Panc1 (cell line): ENCODE measurements at regions not wholly inside any gene's neighbourhood (a gene's known extent, or its start where the extent isn't known, plus 50 kb on each side); places are given as distances from the start of the nearest gene placed in this dataset.

Source experiments
- ATAC-seq: fragments of 200-7000 bp; cut with Tn5 transposase; 2 replicates; pipeline ENCODE4 v1.9.1; 2020; ENCODE audit warnings: mild to moderate bottlenecking, moderate library complexity
- BruUV-seq: library from RNA; stranded (reverse); fragments of 400-500 nt; replicated peaks from 2 replicates; lab custom pipeline; 2021; lab: Mats Ljungman, UMichigan
- CTCF ChIA-PET: fragments of 300-600 bp; sonication (Branson Sonifier 250); formaldehyde crosslinking; loops from one replicate; lab custom pipeline; 2022; ENCODE audit warnings: antibody characterized with exemption; lab: Charles Lee
- POLR2A ChIA-PET: fragments of 300-600 bp; sonication (Branson Sonifier 250); formaldehyde crosslinking; loops from one replicate; lab custom pipeline; 2022; ENCODE audit warnings: antibody characterized with exemption; lab: Charles Lee
- DNase-seq: peaks from one replicate; pipeline ENCODE4 v3.0.0-alpha.2; 2010; ENCODE audit warnings: low read depth, low spot score
- H3K27ac ChIP-seq: 2 replicates; pipeline ENCODE4 v1.5.1; 2011; ENCODE audit warnings: mild to moderate bottlenecking, low read length, inconsistent platforms
- H3K27me3 ChIP-seq: fragments of 200-500 bp; sonication (Bioruptor generic); 2 replicates; pipeline ENCODE4 v1.6.0; 2014; ENCODE audit warnings: low read length, inconsistent platforms; ENCODE audit not compliant: control insufficient read depth, insufficient read depth
- H3K36me3 ChIP-seq: fragments of 200-500 bp; sonication (Bioruptor generic); 2 replicates; pipeline ENCODE4 v1.5.1; 2014; ENCODE audit warnings: inconsistent platforms, mild to moderate bottlenecking, low read length, moderate library complexity; ENCODE audit not compliant: control insufficient read depth, insufficient read depth
- H3K4me1 ChIP-seq: 2 replicates; pipeline ENCODE4 v1.5.1; 2011; ENCODE audit warnings: inconsistent platforms, mild to moderate bottlenecking, low read length, moderate library complexity; ENCODE audit not compliant: control insufficient read depth, insufficient read depth
- H3K4me3 ChIP-seq, 2 experiments: 2 replicates each; pipeline ENCODE4 v1.5.1; 2011 to 2012; ENCODE audit warnings: low read depth in 2 of 2, low read length in 2 of 2, mild to moderate bottlenecking in 2 of 2, inconsistent platforms in 1 of 2, moderate library complexity in 1 of 2
- H3K9me3 ChIP-seq: fragments of 200-500 bp; sonication (Bioruptor generic); 2 replicates; pipeline ENCODE4 v1.5.1; 2014; ENCODE audit warnings: low read depth, mild to moderate bottlenecking, inconsistent platforms, low read length, moderate library complexity; ENCODE audit not compliant: control insufficient read depth, insufficient read depth
- CTCF ChIP-seq: fragments of 450-650 bp; IDR thresholded peaks from 2 replicates; pipeline ENCODE4 v1.5.1; 2017; ENCODE audit warnings: mild to moderate bottlenecking
- POLR2AphosphoS5 ChIP-seq: IDR thresholded peaks from 2 replicates; pipeline ENCODE4 v1.6.1; 2012; ENCODE audit warnings: mild to moderate bottlenecking, low read depth, low read length, moderate library complexity
- REST ChIP-seq, 2 experiments: IDR thresholded peaks; 2 replicates each; pipeline ENCODE4 v1.6.1; 2011 to 2012; ENCODE audit warnings: low read depth in 2 of 2, control low read depth in 1 of 2, low read length in 1 of 2, mild to moderate bottlenecking in 1 of 2, moderate library complexity in 1 of 2; ENCODE audit not compliant: insufficient read depth in 1 of 2
- SIN3A ChIP-seq: IDR thresholded peaks from 2 replicates; pipeline ENCODE4 v1.6.1; 2012; ENCODE audit warnings: low read depth, mild to moderate bottlenecking, low read length, moderate library complexity, borderline replicate concordance; ENCODE audit not compliant: insufficient read depth
- TCF7L2 ChIP-seq: IDR thresholded peaks from 2 replicates; pipeline ENCODE4 v1.6.1; 2011; ENCODE audit warnings: mild to moderate bottlenecking, low read depth, low read length, inconsistent platforms
- in situ Hi-C: cut with HindIII; loops from 2 replicates; pipeline ENCODE4 v1.10.0; 2016; ENCODE audit warnings: low sequenced_read_pairs, low pct_unique_long_range_greater_than_20kb
- intact Hi-C: fragments of 100-400 bp; cut with micrococcal nuclease; formaldehyde crosslinking; loops from one replicate; pipeline ENCODE4 v1.10.0; 2022; ENCODE audit not compliant: unreplicated experiment

GRCh38 chr21:17387030-17387617, 125.7 kb upstream of the CXADR start:
- Histone ChIP-seq H3K36me3 (no peaks in the 10 kb centered on the region), H3K4me1 (no peaks in the 10 kb centered on the region), H3K27ac (no peak overlapping the region), H3K9me3 (no peaks in the 10 kb centered on the region), H3K27me3 (no peaks in the 10 kb centered on the region), H3K4me3 (no peak overlapping the region)
- peak; percentile 47 for DNase-seq
- no peak for TF ChIP-seq SIN3A
- no peak for TF ChIP-seq POLR2AphosphoS5
- no peak for TF ChIP-seq REST (IDR thresholded peaks at IDR 0.05; ENCODE audit: insufficient read depth in 1 of 2, low read depth in 2 of 2, low read length in 1 of 2)
- peak; percentile 66; the same call in 1 of the 2 replicates for TF ChIP-seq CTCF
- POLR2A ChIA-PET = no interaction called here
- intact Hi-C loops = loop anchor here (2.0 to 5.0 kb wide), 2 partner anchors 125 to 200 kb away; partner anchors contain the start of gene CXADR
- CTCF ChIA-PET = interaction anchor here (0.5 to 1.3 kb wide), 4 partner anchors 167 to 304 kb away, joined by 4 to 7 read pairs (median 4); no protein-coding TSS in a partner anchor
- peak; percentile 78 for ATAC-seq
- in situ Hi-C loops = no loop called here
- no TSS peak for BruUV-seq

- no peaks in the 10 kb centered on the region for H3K36me3 ChIP-seq
- in situ Hi-C loops (no loop called here), intact Hi-C loops (loop anchor here (5.0 kb wide), 1 partner anchor 124 kb away; the partner anchor contains the start of gene CXADR)
- H3K4me3 ChIP-seq = no peak overlapping the region
- ChIA-PET POLR2A (no interaction called here), CTCF (no interaction called here)
- H3K27me3 ChIP-seq = no peaks in the 10 kb centered on the region
- no peak for ATAC-seq
- no peak for DNase-seq
- TF ChIP-seq SIN3A = no peak
- TF ChIP-seq CTCF = no peak
- no peak for TF ChIP-seq REST (IDR thresholded peaks at IDR 0.05; ENCODE audit: insufficient read depth in 1 of 2, low read depth in 2 of 2, low read length in 1 of 2)
- TF ChIP-seq POLR2AphosphoS5 = no peak
- TF ChIP-seq TCF7L2 = no peak
- no peaks in the 10 kb centered on the region for H3K9me3 ChIP-seq
- H3K27ac ChIP-seq = no peak overlapping the region
- no peaks in the 10 kb centered on the region for H3K4me1 ChIP-seq
- no TSS peak for BruUV-seq
Measured at GRCh38 chr21:17388226-17388625, 124.6 kb upstream of the CXADR start.
